ENCODE measurements at regions not wholly inside any gene's neighbourhood (a gene's known extent, or its start where the extent isn't known, plus 50 kb on each side); places are given as distances from the start of the nearest gene placed in this dataset.

DNA sequence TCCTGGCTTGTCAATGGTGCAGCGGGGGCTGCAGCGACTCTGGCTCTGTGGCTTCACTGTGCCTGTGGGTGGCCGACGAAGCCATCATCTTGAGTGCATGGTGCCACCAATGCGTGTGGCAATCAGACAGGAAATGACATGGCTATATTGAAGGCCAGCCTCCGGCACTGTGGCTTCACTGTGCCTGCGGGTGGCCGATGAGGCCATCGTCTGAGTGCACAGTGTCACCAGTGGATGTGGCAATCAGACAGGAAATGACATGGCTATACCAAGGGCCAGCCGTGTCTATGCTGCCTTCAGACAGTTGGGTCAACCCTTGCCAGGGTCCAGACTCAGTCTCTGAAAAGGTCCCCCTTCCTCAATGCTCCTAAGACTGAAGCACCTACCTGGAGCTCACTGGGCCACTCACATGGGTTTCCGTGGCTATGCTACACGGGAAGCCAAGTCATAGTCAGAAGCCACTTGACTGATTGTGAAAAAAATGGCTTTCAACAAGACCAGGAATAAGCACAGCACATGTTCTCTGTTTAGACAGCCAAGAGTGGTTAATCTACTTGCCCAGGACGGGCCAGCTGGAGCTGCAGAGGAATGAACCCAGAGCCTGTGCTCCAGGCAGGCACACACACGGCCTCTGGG, 67.5 kb upstream of the S1PR3 start:
- TF ChIP-seq RBBP5 (conservative IDR thresholded peaks at IDR 0.05) (no peak), SREBF2 (IDR thresholded peaks at IDR 0.05; ENCODE audit: low read length) (no peak), POLR2A (IDR thresholded peaks at IDR 0.05; ENCODE audit: low read depth, low read length) (no peak), CHD2 (IDR thresholded peaks at IDR 0.05; ENCODE audit: borderline replicate concordance, low read depth, low read length) (no peak), CTCF (IDR thresholded peaks at IDR 0.05 in 2 of 3, conservative IDR thresholded peaks at IDR 0.05 in 1 of 3; ENCODE audit: control insufficient read depth in 2 of 3, extremely low read depth in 1 of 3, insufficient read depth in 1 of 3, low read depth in 3 of 3, low read length in 3 of 3) (no peak), TAF1 (IDR thresholded peaks at IDR 0.05; ENCODE audit: borderline replicate concordance, low read depth, low read length) (no peak), ZNF274 (IDR thresholded peaks at IDR 0.05; ENCODE audit: insufficient read depth, insufficient read length) (no peak), ZNF24 (IDR thresholded peaks at IDR 0.05) (no peak), EGR1 (IDR thresholded peaks at IDR 0.05; ENCODE audit: borderline replicate concordance in 1 of 2, low read depth in 2 of 2, low read length in 2 of 2) (no peak), ZSCAN29 (IDR thresholded peaks at IDR 0.05) (no peak), RELA (IDR thresholded peaks at IDR 0.05; ENCODE audit: borderline replicate concordance, partially characterized antibody) (no peak)
